H1 (cell line): ENCODE measurements at regions not wholly inside any gene's neighbourhood (a gene's known extent, or its start where the extent isn't known, plus 50 kb on each side); places are given as distances from the start of the nearest gene placed in this dataset.

Experiments used
- CTCF ChIA-PET: fragments of 300-600 bp; sonication (Branson Sonifier 250); formaldehyde crosslinking; loops from one replicate; lab custom pipeline; 2021; ENCODE audit not compliant: partially characterized antibody; lab: Charles Lee
- POLR2A ChIA-PET: fragments of 300-600 bp; sonication (Branson Sonifier 250); formaldehyde crosslinking; loops from one replicate; lab custom pipeline; 2021; ENCODE audit warnings: inconsistent platforms; ENCODE audit not compliant: partially characterized antibody; lab: Charles Lee
- DNase-seq, 2 experiments: peaks; one replicate each; pipeline versions ENCODE4 v3.0.0 to v3.0.0-alpha.2; 2010 to 2022; ENCODE audit warnings: low spot score in 2 of 2, low read depth in 1 of 2, mixed read lengths in 1 of 2
- FAIRE-seq: peaks from 2 replicates; lab custom pipeline; 2011; peaks lifted over from hg19 to GRCh38; lab: Jason Lieb, UNC
- H2AFZ ChIP-seq: 2 replicates; pipeline ENCODE4 v1.8.1; 2012; ENCODE audit warnings: low read length, inconsistent platforms
- H2AK5ac ChIP-seq: 2 replicates; pipeline ENCODE4 v1.6.1; 2013; ENCODE audit warnings: low read depth, low read length
- H2BK120ac ChIP-seq: replicated peaks from 2 replicates; pipeline ENCODE3; 2013; ENCODE audit warnings: low read depth, low read length, inconsistent platforms
- H2BK12ac ChIP-seq: 2 replicates; pipeline ENCODE4 v1.6.1; 2013; ENCODE audit warnings: low read depth, low read length
- H2BK15ac ChIP-seq: 2 replicates; pipeline ENCODE4 v1.6.1; 2013; ENCODE audit warnings: low read length
- H2BK20ac ChIP-seq: 2 replicates; pipeline ENCODE4 v1.6.1; 2013; ENCODE audit warnings: low read length
- H2BK5ac ChIP-seq: 2 replicates; pipeline ENCODE4 v1.6.1; 2013; ENCODE audit warnings: low read depth, low read length
- H3K14ac ChIP-seq: 2 replicates; pipeline ENCODE4 v1.6.1; 2013; ENCODE audit warnings: inconsistent platforms; ENCODE audit not compliant: insufficient read length
- H3K18ac ChIP-seq: 2 replicates; pipeline ENCODE4 v1.6.1; 2013; ENCODE audit warnings: low read length; ENCODE audit errors: extremely low read depth
- H3K23ac ChIP-seq: 2 replicates; pipeline ENCODE4 v1.6.1; 2013; ENCODE audit warnings: inconsistent platforms; ENCODE audit not compliant: insufficient read length
- H3K23me2 ChIP-seq: 2 replicates; pipeline ENCODE4 v1.6.1; 2013; ENCODE audit warnings: low read depth, low read length
- H3K27ac ChIP-seq: 2 replicates; pipeline ENCODE4 v1.6.1; 2011; ENCODE audit warnings: low read depth, low read length, inconsistent platforms
- H3K27me3 ChIP-seq, 4 experiments: replicated peaks in 1 of 4; 1 replicate in 1 of 4; 2 replicates in 3 of 4; pipeline versions ENCODE4 v1.6.1 to v1.8.1; 2011 to 2013; ENCODE audit warnings: low read length in 3 of 4, mild to moderate bottlenecking in 3 of 4, inconsistent platforms in 2 of 4, mixed read lengths in 2 of 4, moderate library complexity in 1 of 4; ENCODE audit not compliant: control insufficient read depth in 3 of 4, insufficient read depth in 3 of 4; ENCODE audit errors: extremely low read depth in 1 of 4
- H3K36me3 ChIP-seq, 4 experiments: 2 replicates each; pipeline versions ENCODE4 v1.6.1 to v1.8.1; 2011 to 2013; ENCODE audit warnings: mild to moderate bottlenecking in 4 of 4, low read length in 3 of 4, moderate library complexity in 2 of 4, control low read depth in 1 of 4, inconsistent platforms in 1 of 4; ENCODE audit not compliant: insufficient read depth in 4 of 4, control insufficient read depth in 2 of 4
- H3K4ac ChIP-seq: replicated peaks from 2 replicates; pipeline ENCODE3; 2013; ENCODE audit warnings: low read length, low read depth, mixed read lengths, inconsistent platforms; ENCODE audit not compliant: insufficient read length
- H3K4me1 ChIP-seq, 4 experiments: replicated peaks in 1 of 4; 1 replicate in 1 of 4; 2 replicates in 3 of 4; pipeline versions ENCODE4 v1.6.1 to v1.8.1; 2011 to 2013; ENCODE audit warnings: low read length in 3 of 4, inconsistent platforms in 2 of 4, mixed read lengths in 1 of 4; ENCODE audit not compliant: insufficient read depth in 4 of 4, control insufficient read depth in 3 of 4
- H3K4me2 ChIP-seq, 2 experiments: 2 replicates each; pipeline versions ENCODE4 v1.6.1 to v1.8.1; 2011 to 2013; ENCODE audit warnings: low read depth in 2 of 2, low read length in 2 of 2, control low read depth in 1 of 2, inconsistent platforms in 1 of 2, mild to moderate bottlenecking in 1 of 2; ENCODE audit not compliant: insufficient read depth in 1 of 2
- H3K4me3 ChIP-seq, 4 experiments: fragments of 200-600, 300-600 bp in 1 of 4; sonication (generic), shearing (Covaris generic), sonication (Bioruptor Twin) in 1 of 4; 2 replicates each; pipeline versions ENCODE4 v1.5.1 to v1.8.1; 2011 to 2016; ENCODE audit warnings: low read length in 4 of 4, low read depth in 3 of 4, control low read depth in 2 of 4, inconsistent platforms in 2 of 4, mild to moderate bottlenecking in 2 of 4, mixed read lengths in 1 of 4, moderate library complexity in 1 of 4; ENCODE audit not compliant: insufficient read depth in 2 of 4; ENCODE audit errors: extremely low read depth in 1 of 4
- H3K56ac ChIP-seq: replicated peaks from 2 replicates; pipeline ENCODE3; 2013; ENCODE audit warnings: low read depth, mild to moderate bottlenecking, mixed read lengths, low read length, inconsistent platforms; ENCODE audit not compliant: insufficient read length
- H3K79me1 ChIP-seq: 2 replicates; pipeline ENCODE4 v1.6.1; 2013; ENCODE audit warnings: low read depth, low read length, control low read depth
- H3K79me2 ChIP-seq, 2 experiments: 2 replicates each; pipeline versions ENCODE4 v1.6.1 to v1.8.1; 2012 to 2013; ENCODE audit warnings: low read length in 2 of 2, mild to moderate bottlenecking in 2 of 2, inconsistent platforms in 1 of 2; ENCODE audit not compliant: insufficient read depth in 2 of 2, control insufficient read depth in 1 of 2
- H3K9ac ChIP-seq, 4 experiments: replicated peaks in 1 of 4; 1 replicate in 1 of 4; 2 replicates in 3 of 4; pipeline versions ENCODE4 v1.6.1 to v1.8.1; 2011 to 2013; ENCODE audit warnings: low read depth in 3 of 4, low read length in 3 of 4, control low read depth in 2 of 4, mild to moderate bottlenecking in 2 of 4, moderate library complexity in 2 of 4, inconsistent platforms in 1 of 4; ENCODE audit errors: extremely low read depth in 1 of 4
- H3K9me3 ChIP-seq, 2 experiments: 2 replicates each; pipeline versions ENCODE4 v1.6.1 to v1.8.1; 2012 to 2013; ENCODE audit warnings: mild to moderate bottlenecking in 2 of 2, moderate library complexity in 2 of 2, control low read depth in 1 of 2, inconsistent platforms in 1 of 2, low read depth in 1 of 2, low read length in 1 of 2, mixed read lengths in 1 of 2; ENCODE audit not compliant: insufficient read depth in 2 of 2
- H4K20me1 ChIP-seq, 2 experiments: replicated peaks in 1 of 2; 2 replicates each; pipeline versions ENCODE3 to v1.8.1; 2011 to 2013; ENCODE audit warnings: inconsistent platforms in 2 of 2, low read length in 2 of 2, mild to moderate bottlenecking in 1 of 2; ENCODE audit not compliant: insufficient read depth in 2 of 2, control insufficient read depth in 1 of 2
- H4K5ac ChIP-seq: 2 replicates; pipeline ENCODE4 v1.6.1; 2013; ENCODE audit warnings: low read length, low read depth, mixed read lengths, inconsistent platforms; ENCODE audit not compliant: insufficient read length
- H4K8ac ChIP-seq: 2 replicates; pipeline ENCODE4 v1.8.0; 2013; ENCODE audit warnings: mild to moderate bottlenecking, moderate library complexity, low read length, inconsistent platforms; ENCODE audit not compliant: insufficient read depth; ENCODE audit errors: extremely low read depth
- H4K91ac ChIP-seq: replicated peaks from 2 replicates; pipeline ENCODE3; 2013; ENCODE audit warnings: low read length, mixed read lengths, inconsistent platforms; ENCODE audit not compliant: insufficient read length
- TAF7 ChIP-seq: optimal IDR thresholded peaks from 2 replicates; pipeline ENCODE3; 2011; ENCODE audit warnings: low read depth, mild to moderate bottlenecking, inconsistent platforms, low read length, moderate library complexity, borderline replicate concordance
- WGBS, 2 experiments: shearing (Covaris generic) in 1 of 2; methylation state at CpG; one replicate each; pipeline versions ENCODE4 v1.1.6 to v1.1.7; 2013 to 2015; ENCODE audit warnings: low lambda C conversion rate in 2 of 2, mixed read lengths in 2 of 2, inconsistent platforms in 1 of 2, low coverage in 1 of 2, missing lambda C conversion rate in 1 of 2; ENCODE audit not compliant: insufficient replicate concordance in 2 of 2, insufficient coverage in 1 of 2, insufficient read length in 1 of 2; ENCODE audit errors: extremely low coverage in 1 of 2, missing lambda C conversion rate in 1 of 2; 5-methylcytosine and 5-hydroxymethylcytosine counted together

DNA sequence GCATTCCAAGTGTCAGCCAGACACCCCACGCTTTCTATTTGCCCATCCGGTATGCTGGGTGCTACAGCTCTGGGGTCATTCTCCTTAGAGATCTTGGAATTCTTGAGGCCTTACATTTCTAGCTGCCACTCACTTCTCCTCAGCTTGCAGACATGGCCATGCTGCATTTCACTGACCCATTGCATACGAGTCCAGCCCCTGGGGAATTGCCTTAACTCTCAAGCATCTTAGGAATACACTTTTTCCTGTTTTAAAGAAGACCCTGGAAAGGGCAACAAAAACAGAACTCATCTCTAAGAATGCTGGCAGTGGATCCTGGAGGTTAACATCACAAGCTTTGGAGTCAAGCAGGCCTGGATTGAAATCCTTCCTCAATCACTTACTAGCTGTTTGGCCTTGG is 122.0 kb upstream of the LNX1 start:
- FAIRE-seq (no peak), DNase-seq (no peak)
- H3K27me3 ChIP-seq, result no peaks in the 10 kb centered on the region
- no peak overlapping the region for H2BK120ac ChIP-seq
- H4K91ac ChIP-seq, result no peak overlapping the region
- H3K9ac ChIP-seq, result no peak overlapping the region
- no peaks in the 10 kb centered on the region for H3K79me1 ChIP-seq
- H3K4me2 ChIP-seq, result no peak overlapping the region
- no peak overlapping the region for H2BK15ac ChIP-seq
- H3K27ac ChIP-seq, result no peak overlapping the region
- no peak overlapping the region for H2BK20ac ChIP-seq
- no peak overlapping the region for H2AFZ ChIP-seq
- no peak overlapping the region for H3K4me3 ChIP-seq
- no peak overlapping the region for H2AK5ac ChIP-seq
- H3K4ac ChIP-seq, result no peak overlapping the region
- H3K23me2 ChIP-seq, result no peaks in the 10 kb centered on the region
- H3K18ac ChIP-seq, result no peak overlapping the region
- CTCF ChIA-PET, result interaction anchor here (0.5 to 1.2 kb wide), 3 partner anchors 11 to 155 kb away, joined by 3 to 5 read pairs (median 3); no protein-coding TSS in a partner anchor
- H3K56ac ChIP-seq, result no peak overlapping the region
- TF ChIP-seq TAF7, result no peak
- TF ChIP-seq, all 59 proteins: peak for 0
- Histone ChIP-seq H3K14ac (no peak overlapping the region), H2BK5ac (no peak overlapping the region), H3K23ac (no peak overlapping the region), H3K79me2 (no peaks in the 10 kb centered on the region), H3K4me1 (no peaks in the 10 kb centered on the region), H4K8ac (no peak overlapping the region), H3K36me3 (no peaks in the 10 kb centered on the region), H2BK12ac (no peak overlapping the region), H3K9me3 (no peaks in the 10 kb centered on the region), H4K5ac (no peak overlapping the region), H4K20me1 (no peaks in the 10 kb centered on the region)
- WGBS, 2 experiments, result 87% methylated on average over 3 of the region's 3 CpGs; no CpG with 5 or more reads in 1 of the 2 experiments
- POLR2A ChIA-PET, result no interaction called here
